Lung (tissue), 11 donors: ENCODE measurements at regions not wholly inside any gene's neighbourhood (a gene's known extent, or its start where the extent isn't known, plus 50 kb on each side); places are given as distances from the start of the nearest gene placed in this dataset.

Experiments used
- ATAC-seq: fragments of 200-7000 bp; cut with Tn5 transposase; one replicate; pipeline ENCODE4 v1.9.1; 2020; ENCODE audit warnings: moderate number of reproducible peaks; ENCODE audit not compliant: insufficient read depth, low FRiP score
- DNase-seq, 3 donors: peaks; one replicate each; pipeline ENCODE4 v3.0.0-alpha.2; 2013 to 2017
- H3K27ac ChIP-seq, 2 donors: one replicate each; pipeline ENCODE4 v1.5.1; 2013; ENCODE audit warnings: mild to moderate bottlenecking in 2 of 2, moderate library complexity in 2 of 2, control low read depth in 1 of 2, inconsistent platforms in 1 of 2, low read depth in 1 of 2, low read length in 1 of 2
- H3K27me3 ChIP-seq, 3 donors: one replicate each; pipeline ENCODE4 v1.5.1; 2013; ENCODE audit warnings: low read length in 2 of 3; ENCODE audit not compliant: control insufficient read depth in 3 of 3, insufficient read depth in 3 of 3
- H3K36me3 ChIP-seq, 4 donors: one replicate each; pipeline ENCODE4 v1.5.1; 2013; ENCODE audit warnings: low read length in 4 of 4, mild to moderate bottlenecking in 1 of 4, moderate library complexity in 1 of 4; ENCODE audit not compliant: control insufficient read depth in 4 of 4, insufficient read depth in 4 of 4
- H3K4me1 ChIP-seq, 5 donors: one replicate each; pipeline ENCODE4 v1.5.1; 2013; ENCODE audit warnings: low read length in 5 of 5, mild to moderate bottlenecking in 2 of 5, moderate library complexity in 1 of 5; ENCODE audit not compliant: control insufficient read depth in 5 of 5, insufficient read depth in 5 of 5
- H3K4me3 ChIP-seq: one replicate; pipeline ENCODE4 v1.5.1; 2013; ENCODE audit warnings: mild to moderate bottlenecking, control low read depth, moderate library complexity
- H3K9ac ChIP-seq, 2 donors: one replicate each; pipeline ENCODE4 v1.5.1; 2013; ENCODE audit warnings: low read length in 2 of 2, control low read depth in 1 of 2; ENCODE audit not compliant: insufficient read depth in 1 of 2
- H3K9me3 ChIP-seq, 4 donors: one replicate each; pipeline ENCODE4 v1.5.1; 2013; ENCODE audit warnings: low read length in 3 of 4, mild to moderate bottlenecking in 1 of 4, moderate library complexity in 1 of 4; ENCODE audit not compliant: control insufficient read depth in 4 of 4, insufficient read depth in 3 of 4
- WGBS, 2 donors: extraction: QIAGEN DNeasy Blood & Tissue Kit; methylation state at CpG; one replicate each; pipeline ENCODE4 v1.1.7; 2013; 5-methylcytosine and 5-hydroxymethylcytosine counted together
- TF ChIP-seq, protein P1 (sequence below): IDR thresholded peaks from 2 replicates; pipeline ENCODE4 v1.5.1; 2012; ENCODE audit warnings: mild to moderate bottlenecking; ENCODE audit errors: control extremely low read depth, extremely low read depth
- donor health status: control.
- donor health status: control.
- donor health status: Bipolar disorder and iron deficiency.
- donor health status: healthy.
- donor health status: DM: yes; HTN: yes; CAD: no.

- TF ChIP-seq, protein P1, sequence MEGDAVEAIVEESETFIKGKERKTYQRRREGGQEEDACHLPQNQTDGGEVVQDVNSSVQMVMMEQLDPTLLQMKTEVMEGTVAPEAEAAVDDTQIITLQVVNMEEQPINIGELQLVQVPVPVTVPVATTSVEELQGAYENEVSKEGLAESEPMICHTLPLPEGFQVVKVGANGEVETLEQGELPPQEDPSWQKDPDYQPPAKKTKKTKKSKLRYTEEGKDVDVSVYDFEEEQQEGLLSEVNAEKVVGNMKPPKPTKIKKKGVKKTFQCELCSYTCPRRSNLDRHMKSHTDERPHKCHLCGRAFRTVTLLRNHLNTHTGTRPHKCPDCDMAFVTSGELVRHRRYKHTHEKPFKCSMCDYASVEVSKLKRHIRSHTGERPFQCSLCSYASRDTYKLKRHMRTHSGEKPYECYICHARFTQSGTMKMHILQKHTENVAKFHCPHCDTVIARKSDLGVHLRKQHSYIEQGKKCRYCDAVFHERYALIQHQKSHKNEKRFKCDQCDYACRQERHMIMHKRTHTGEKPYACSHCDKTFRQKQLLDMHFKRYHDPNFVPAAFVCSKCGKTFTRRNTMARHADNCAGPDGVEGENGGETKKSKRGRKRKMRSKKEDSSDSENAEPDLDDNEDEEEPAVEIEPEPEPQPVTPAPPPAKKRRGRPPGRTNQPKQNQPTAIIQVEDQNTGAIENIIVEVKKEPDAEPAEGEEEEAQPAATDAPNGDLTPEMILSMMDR = no peak
- no peaks in the 10 kb centered on the region for H3K4me1 ChIP-seq
- H3K9me3 ChIP-seq = peaks cover 0 to 12% (median 0%) of the 10 kb centered on the region in 4 donors
- no peak overlapping the region for H3K27ac ChIP-seq
- no peak overlapping the region for H3K4me3 ChIP-seq
- no peak for DNase-seq
- H3K36me3 ChIP-seq = no peaks in the 10 kb centered on the region
- whole genome bisulfite sequencing, 2 donors = 66 to 81% methylated on average over 1 of the region's 1 CpG
- ATAC-seq = no peak
- H3K27me3 ChIP-seq = no peaks in the 10 kb centered on the region
- H3K9ac ChIP-seq = no peak overlapping the region
Measured at GRCh38 chr6:164276211-164276610, 861.7 kb downstream of the QKI start.

- WGBS, 2 donors = 80 to 100% methylated on average over 1 of the region's 1 CpG
- no peak overlapping the region for H3K4me3 ChIP-seq
- no peak overlapping the region for H3K9ac ChIP-seq
- no peaks in the 10 kb centered on the region for H3K36me3 ChIP-seq
- H3K27ac ChIP-seq = no peak overlapping the region
- ATAC-seq = no peak
- H3K9me3 ChIP-seq = peaks cover 0 to 12% (median 0%) of the 10 kb centered on the region in 4 donors
- H3K27me3 ChIP-seq = no peaks in the 10 kb centered on the region
- TF ChIP-seq, protein P1 = no peak
- H3K4me1 ChIP-seq = no peaks in the 10 kb centered on the region
- DNase-seq = no peak
Measured at GRCh38 chr6:164275773-164276172, 861.3 kb downstream of the QKI start.

- Histone ChIP-seq H3K4me1 (no peaks in the 10 kb centered on the region), H3K36me3 (no peaks in the 10 kb centered on the region), H3K4me3 (no peak overlapping the region), H3K9ac (no peak overlapping the region), H3K9me3 (peaks cover 0 to 10% (median 0%) of the 10 kb centered on the region in 4 donors), H3K27me3 (no peaks in the 10 kb centered on the region), H3K27ac (no peak overlapping the region)
- no peak for ATAC-seq
- WGBS, 2 donors = 54 to 58% methylated on average over 2 of the region's 2 CpGs
- TF ChIP-seq, protein P1 = no peak
- DNase-seq = no peak
Measured at GRCh38 chr6:164274493-164274892, 860.0 kb downstream of the QKI start.

DNA sequence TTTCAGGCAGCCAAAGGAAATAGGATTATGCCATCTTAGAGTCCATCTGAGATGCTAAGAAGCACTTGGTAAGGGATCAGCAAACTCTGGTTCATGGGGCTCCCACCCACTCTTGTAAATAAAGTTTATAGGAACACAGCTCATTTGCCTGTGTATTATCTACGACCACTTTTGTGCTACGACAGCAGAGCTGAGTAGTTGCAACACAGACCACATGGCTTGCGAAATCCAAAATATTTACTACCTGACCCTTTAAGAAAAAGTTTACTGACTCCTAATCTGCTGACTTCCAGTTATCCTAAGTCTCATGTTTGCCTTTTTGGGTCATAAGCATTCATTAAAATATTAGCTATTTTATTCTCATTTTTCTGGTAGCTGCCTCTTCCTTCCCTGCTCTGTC is 859.0 kb downstream of the QKI start:
- H3K9me3 ChIP-seq = peaks cover 0 to 6% (median 0%) of the 10 kb centered on the region in 4 donors
- H3K4me1 ChIP-seq = no peaks in the 10 kb centered on the region
- no peak overlapping the region for H3K27ac ChIP-seq
- TF ChIP-seq, protein P1 = no peak
- DNase-seq (peak in 1 of 3 donors; percentile 1), ATAC-seq (no peak)
- no peaks in the 10 kb centered on the region for H3K27me3 ChIP-seq
- H3K4me3 ChIP-seq = no peak overlapping the region
- H3K36me3 ChIP-seq = no peaks in the 10 kb centered on the region
- WGBS, 2 donors = 69 to 80% methylated on average over 3 of the region's 3 CpGs
- H3K9ac ChIP-seq = no peak overlapping the region
